WERI-Rb-1 (cell line): ENCODE measurements at regions not wholly inside any gene's neighbourhood (a gene's known extent, or its start where the extent isn't known, plus 50 kb on each side); places are given as distances from the start of the nearest gene placed in this dataset.
"Not testable (repeated sequence)": the region's sequence is repeated elsewhere in the genome, so short reads cannot be mapped to it uniquely, and the experiment has no call there.

Experiments used
- DNase-seq: peaks from one replicate; pipeline ENCODE4 v3.0.0-alpha.2; 2020
- H3K27ac ChIP-seq: fragments of 250-450 bp; sonication (Bioruptor Pico); 2 replicates; pipeline ENCODE4 v1.5.1; 2020; ENCODE audit warnings: mild to moderate bottlenecking, moderate library complexity
- H3K27me3 ChIP-seq: fragments of 250-450 bp; sonication (Bioruptor Pico); 2 replicates; pipeline ENCODE4 v1.5.1; 2021; ENCODE audit warnings: mild to moderate bottlenecking, low read depth, moderate library complexity; ENCODE audit not compliant: insufficient read depth, severe bottlenecking
- H3K36me3 ChIP-seq: fragments of 250-450 bp; sonication (Bioruptor Pico); 2 replicates; pipeline ENCODE4 v1.5.1; 2020; ENCODE audit warnings: mild to moderate bottlenecking, moderate library complexity
- H3K4me3 ChIP-seq: 2 replicates; pipeline ENCODE4 v1.5.1; 2011; ENCODE audit warnings: low read depth, mild to moderate bottlenecking, control low read depth, low read length
- H3K9me3 ChIP-seq: fragments of 250-450 bp; sonication (Bioruptor Pico); 2 replicates; pipeline ENCODE4 v1.5.1; 2021; ENCODE audit warnings: mild to moderate bottlenecking, moderate library complexity; ENCODE audit not compliant: severe bottlenecking
- TF ChIP-seq, protein P1 (sequence below): IDR thresholded peaks from 2 replicates; pipeline ENCODE4 v1.5.1; 2011; ENCODE audit warnings: low read depth, mild to moderate bottlenecking, control low read depth, inconsistent platforms, low read length

DNA sequence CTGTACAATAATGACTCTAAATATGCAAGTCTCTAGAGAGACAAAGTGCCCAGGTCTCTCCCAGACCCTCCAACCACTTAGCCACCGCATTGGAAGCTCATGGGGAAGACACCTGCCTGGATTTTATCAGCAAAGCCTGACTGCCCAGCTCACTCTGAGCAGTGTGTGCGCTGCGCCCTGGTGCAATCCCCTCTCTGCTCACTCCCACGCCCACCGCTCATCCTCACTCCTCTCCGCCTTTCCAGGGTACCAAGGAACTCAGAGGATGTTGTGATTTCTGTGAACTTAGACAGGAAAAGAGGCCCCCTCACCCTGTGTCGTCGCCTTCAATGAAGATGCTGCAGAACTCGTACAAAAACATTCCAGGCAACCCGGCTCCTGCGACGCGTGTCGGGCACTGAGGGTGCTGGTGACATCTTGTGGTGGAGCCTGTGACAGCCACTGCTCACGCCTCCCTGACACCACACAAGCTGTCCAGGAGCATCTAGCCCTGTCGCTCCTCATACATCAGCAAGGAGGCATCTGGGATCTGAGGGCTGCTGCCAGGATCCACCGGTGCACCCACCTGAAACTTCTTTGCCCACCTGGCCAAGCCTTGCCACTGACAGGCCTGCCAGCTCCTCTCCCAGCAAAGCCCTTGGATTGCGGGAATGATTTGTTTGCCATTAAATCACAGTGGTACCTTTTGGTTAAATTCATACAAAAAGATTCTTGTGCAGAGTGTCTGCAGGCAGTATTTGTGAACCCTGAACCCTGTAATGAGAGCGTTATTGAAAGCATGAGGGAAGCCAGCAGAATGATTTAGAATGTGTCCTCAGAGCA lies 220.4 kb downstream of the ZNF516 start:
- Histone ChIP-seq H3K27ac (no peak overlapping the region), H3K36me3 (no peaks in the 10 kb centered on the region), H3K4me3 (no peak overlapping the region), H3K9me3 (no peaks in the 10 kb centered on the region), H3K27me3 (no peaks in the 10 kb centered on the region)
- TF ChIP-seq, protein P1, sequence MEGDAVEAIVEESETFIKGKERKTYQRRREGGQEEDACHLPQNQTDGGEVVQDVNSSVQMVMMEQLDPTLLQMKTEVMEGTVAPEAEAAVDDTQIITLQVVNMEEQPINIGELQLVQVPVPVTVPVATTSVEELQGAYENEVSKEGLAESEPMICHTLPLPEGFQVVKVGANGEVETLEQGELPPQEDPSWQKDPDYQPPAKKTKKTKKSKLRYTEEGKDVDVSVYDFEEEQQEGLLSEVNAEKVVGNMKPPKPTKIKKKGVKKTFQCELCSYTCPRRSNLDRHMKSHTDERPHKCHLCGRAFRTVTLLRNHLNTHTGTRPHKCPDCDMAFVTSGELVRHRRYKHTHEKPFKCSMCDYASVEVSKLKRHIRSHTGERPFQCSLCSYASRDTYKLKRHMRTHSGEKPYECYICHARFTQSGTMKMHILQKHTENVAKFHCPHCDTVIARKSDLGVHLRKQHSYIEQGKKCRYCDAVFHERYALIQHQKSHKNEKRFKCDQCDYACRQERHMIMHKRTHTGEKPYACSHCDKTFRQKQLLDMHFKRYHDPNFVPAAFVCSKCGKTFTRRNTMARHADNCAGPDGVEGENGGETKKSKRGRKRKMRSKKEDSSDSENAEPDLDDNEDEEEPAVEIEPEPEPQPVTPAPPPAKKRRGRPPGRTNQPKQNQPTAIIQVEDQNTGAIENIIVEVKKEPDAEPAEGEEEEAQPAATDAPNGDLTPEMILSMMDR = peak; percentile 98
- peak; percentile 76 for DNase-seq

DNA sequence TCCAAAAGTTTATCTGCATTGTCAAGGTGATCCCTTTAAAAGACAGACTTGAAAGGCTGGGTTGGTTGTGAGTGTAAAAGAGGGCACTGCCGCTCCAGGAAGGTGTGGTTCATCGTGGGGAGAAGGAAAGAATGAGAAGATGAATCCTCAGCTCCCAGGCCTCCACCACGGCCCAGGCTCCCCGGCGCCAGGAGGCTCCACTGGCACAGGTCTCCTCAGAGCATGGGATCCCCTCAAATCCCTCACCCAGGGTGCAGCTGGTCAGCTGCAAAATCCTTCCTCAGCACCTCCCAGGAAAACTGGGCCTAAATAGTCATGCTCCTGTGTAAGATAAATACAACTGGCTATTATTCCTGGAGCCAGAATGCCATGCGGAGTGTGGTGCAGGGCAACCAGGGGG lies 221.1 kb downstream of the ZNF516 start:
- DNase-seq = no peak
- Histone ChIP-seq H3K9me3 (no peaks in the 10 kb centered on the region), H3K4me3 (no peak overlapping the region), H3K27ac (no peak overlapping the region), H3K27me3 (no peaks in the 10 kb centered on the region), H3K36me3 (no peaks in the 10 kb centered on the region)
- TF ChIP-seq, protein P1 = no peak

DNA sequence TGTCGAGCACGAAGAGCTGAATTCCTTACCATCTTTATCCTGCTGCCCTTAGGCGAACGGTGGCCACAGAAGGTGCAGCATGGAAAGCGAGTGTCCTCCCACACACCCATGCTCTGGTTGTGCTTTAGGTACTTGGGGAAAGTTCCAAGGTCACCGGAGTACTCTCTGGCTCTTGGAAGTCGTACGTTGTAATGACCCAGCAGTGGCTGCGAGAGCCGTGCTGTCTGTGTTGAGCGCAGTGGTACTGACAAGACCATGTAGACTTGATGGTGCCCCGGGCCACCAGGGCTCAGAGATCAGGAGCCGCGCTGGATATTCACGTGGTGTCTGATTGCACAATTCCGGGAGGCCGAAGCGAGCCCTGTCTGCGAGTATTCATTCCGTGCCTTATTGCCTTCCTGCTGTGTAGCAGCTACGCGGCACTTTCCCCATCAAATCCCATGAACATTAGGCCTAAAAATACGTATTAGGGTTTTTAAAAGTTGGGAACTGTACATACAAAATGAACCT lies 222.0 kb downstream of the ZNF516 start:
- DNase-seq = no peak
- H3K4me3 ChIP-seq = no peak overlapping the region
- no peak overlapping the region for H3K27ac ChIP-seq
- H3K27me3 ChIP-seq = no peaks in the 10 kb centered on the region
- no peaks in the 10 kb centered on the region for H3K9me3 ChIP-seq
- TF ChIP-seq, protein P1 = no peak
- no peaks in the 10 kb centered on the region for H3K36me3 ChIP-seq

DNA sequence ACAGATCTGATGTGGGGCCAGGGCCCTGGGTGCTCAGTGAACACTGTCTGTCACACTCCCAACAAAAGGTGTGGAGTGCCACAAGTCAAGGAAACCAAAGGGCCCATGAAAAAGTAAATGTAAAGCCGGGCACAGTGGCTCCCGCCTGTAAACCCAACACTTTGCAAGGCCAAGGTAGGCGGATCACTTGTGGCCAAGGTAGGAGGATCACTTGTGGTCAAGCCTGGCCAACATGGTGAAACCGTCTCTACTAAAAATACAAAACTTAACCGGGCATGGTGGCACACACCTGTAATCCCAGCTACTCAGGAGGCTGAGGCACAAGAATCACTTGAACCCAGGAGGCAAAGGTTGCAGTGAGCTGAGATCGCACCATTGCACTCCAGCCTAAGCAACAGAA lies 227.6 kb downstream of the ZNF516 start:
- DNase-seq, H3K27me3 ChIP-seq, H3K4me3 ChIP-seq, H3K9me3 ChIP-seq, H3K36me3 ChIP-seq, H3K27ac ChIP-seq: not testable (repeated sequence)

DNA sequence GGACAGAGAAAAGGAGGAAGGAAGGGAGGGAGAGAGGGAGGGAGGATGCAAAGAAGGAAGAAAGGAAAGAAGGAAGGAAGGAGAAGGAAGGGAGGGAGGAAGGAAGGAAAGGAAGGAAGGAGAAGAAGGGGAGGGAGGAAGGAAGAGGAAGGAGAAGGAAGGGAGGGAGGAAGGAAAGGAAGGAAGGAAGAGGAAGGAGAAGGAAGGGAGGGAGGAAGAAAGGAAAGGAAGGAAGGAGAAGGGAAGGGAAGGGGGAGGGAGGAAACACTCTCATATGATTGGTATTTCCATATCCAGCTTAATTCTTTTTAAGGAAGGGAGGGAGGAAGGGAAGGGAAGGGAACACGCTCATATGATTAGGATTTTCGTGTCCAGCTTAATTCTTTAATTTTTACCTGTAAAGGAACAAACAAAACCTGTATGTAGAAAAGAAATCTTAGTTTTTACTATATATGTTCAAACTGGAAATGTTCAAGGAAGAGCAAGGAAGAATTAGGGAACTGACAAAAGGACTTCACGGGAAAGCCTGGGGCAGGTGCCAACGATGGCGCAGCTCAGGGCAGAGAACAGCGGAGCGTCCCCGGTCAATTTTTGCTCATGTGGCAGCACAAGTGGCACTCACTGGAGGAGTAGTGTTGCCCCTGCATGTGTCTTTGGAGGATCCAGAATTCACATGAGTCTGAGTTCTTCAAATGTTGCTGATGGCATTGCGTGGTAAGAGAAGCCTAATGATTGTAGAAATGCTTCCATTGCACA lies 228.6 kb downstream of the ZNF516 start:
- H3K27ac ChIP-seq = no peak overlapping the region
- H3K4me3 ChIP-seq = no peak overlapping the region

More for the DNA sequence above, 228.6 kb downstream of the ZNF516 start:
- TF ChIP-seq, protein P1 = no peak
- DNase-seq = no peak
- Histone ChIP-seq H3K27me3 (no peaks in the 10 kb centered on the region), H3K36me3 (no peaks in the 10 kb centered on the region), H3K9me3 (no peaks in the 10 kb centered on the region)
